K562 (cell line): ENCODE measurements at regions not wholly inside any gene's neighbourhood (a gene's known extent, or its start where the extent isn't known, plus 50 kb on each side); places are given as distances from the start of the nearest gene placed in this dataset.

ENCODE experiments used
- FOXJ2 ChIP-seq: fragments of 200-800 bp; sonication (Bioruptor generic); IDR thresholded peaks from 2 replicates; pipeline ENCODE4 v1.6.1; 2016; ENCODE audit warnings: missing genetic modification characterization, missing compliant biosample characterization
- HDAC2 ChIP-seq: fragments of 450-650 bp; IDR thresholded peaks from 2 replicates; pipeline ENCODE4 v1.6.1; 2016; ENCODE audit warnings: mild to moderate bottlenecking
- RFX5 ChIP-seq: IDR thresholded peaks from 2 replicates; pipeline ENCODE4 v1.6.1; 2011; ENCODE audit warnings: low read depth, mild to moderate bottlenecking, improper control_type of control experiment, low read length
- XRCC4 ChIP-seq: IDR thresholded peaks from one replicate; pipeline ENCODE4 v1.6.1; 2011; ENCODE audit not compliant: insufficient read depth, insufficient read length; ENCODE audit errors: extremely low read depth
- ZNF239 ChIP-seq: fragments of 250-450 bp; sonication (Bioruptor Pico); IDR thresholded peaks from 2 replicates; pipeline ENCODE4 v1.4.0; 2020; ENCODE audit warnings: mild to moderate bottlenecking
- ZNF24 ChIP-seq: fragments of 450-650 bp; IDR thresholded peaks from 2 replicates; pipeline ENCODE4 v1.6.1; 2016
- TF ChIP-seq, protein P1 (sequence below): fragments of 200-800 bp; sonication (Bioruptor generic); IDR thresholded peaks from 2 replicates; pipeline ENCODE4 v1.6.1; 2017; ENCODE audit warnings: missing genetic modification characterization, missing compliant biosample characterization
- TF ChIP-seq, protein P2 (sequence below): fragments of 250-450 bp; sonication (Bioruptor Pico); IDR thresholded peaks from 2 replicates; pipeline ENCODE4 v1.4.0; 2020; ENCODE audit warnings: mild to moderate bottlenecking, moderate library complexity
- TF ChIP-seq, protein P3 (sequence below): sonication (generic); formaldehyde crosslinking; IDR thresholded peaks from 2 replicates; pipeline ENCODE4 v1.8.0; 2023; ENCODE audit warnings: mild to moderate bottlenecking, missing genetic modification reagents
- TF ChIP-seq, protein P4 (sequence below): fragments of 250-450 bp; sonication (Bioruptor Pico); IDR thresholded peaks from 2 replicates; pipeline ENCODE4 v1.4.0; 2020; ENCODE audit warnings: mild to moderate bottlenecking, moderate library complexity, borderline replicate concordance

DNA sequence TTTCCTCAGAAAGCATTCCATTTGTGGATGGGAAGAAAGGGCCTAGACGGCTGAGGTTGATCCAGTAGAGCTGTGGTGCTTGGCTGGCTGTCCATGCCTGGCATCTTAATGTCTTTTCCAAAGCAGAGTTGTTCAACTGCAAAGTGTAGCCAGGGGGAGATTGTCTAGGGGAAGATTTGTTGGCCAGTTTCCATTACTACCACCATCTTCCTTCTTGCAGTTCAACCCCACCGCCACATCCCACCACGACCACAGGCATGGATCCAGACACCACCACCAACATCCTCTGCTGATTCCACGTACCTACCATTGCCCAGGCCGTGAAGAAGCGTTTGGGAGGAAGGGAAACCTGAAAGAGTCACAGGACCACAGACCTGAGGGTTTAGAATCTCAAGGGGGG is 50.7 kb upstream of the HAAO start (continued):
- no peak for TF ChIP-seq RFX5
- no peak for TF ChIP-seq ZNF24
- no peak for TF ChIP-seq HDAC2
- TF ChIP-seq, protein P1, sequence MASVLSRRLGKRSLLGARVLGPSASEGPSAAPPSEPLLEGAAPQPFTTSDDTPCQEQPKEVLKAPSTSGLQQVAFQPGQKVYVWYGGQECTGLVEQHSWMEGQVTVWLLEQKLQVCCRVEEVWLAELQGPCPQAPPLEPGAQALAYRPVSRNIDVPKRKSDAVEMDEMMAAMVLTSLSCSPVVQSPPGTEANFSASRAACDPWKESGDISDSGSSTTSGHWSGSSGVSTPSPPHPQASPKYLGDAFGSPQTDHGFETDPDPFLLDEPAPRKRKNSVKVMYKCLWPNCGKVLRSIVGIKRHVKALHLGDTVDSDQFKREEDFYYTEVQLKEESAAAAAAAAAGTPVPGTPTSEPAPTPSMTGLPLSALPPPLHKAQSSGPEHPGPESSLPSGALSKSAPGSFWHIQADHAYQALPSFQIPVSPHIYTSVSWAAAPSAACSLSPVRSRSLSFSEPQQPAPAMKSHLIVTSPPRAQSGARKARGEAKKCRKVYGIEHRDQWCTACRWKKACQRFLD (CRISPR knock-in tag): no peak
- no peak for TF ChIP-seq ZNF239 (CRISPR knock-in tag)
- TF ChIP-seq, protein P2, sequence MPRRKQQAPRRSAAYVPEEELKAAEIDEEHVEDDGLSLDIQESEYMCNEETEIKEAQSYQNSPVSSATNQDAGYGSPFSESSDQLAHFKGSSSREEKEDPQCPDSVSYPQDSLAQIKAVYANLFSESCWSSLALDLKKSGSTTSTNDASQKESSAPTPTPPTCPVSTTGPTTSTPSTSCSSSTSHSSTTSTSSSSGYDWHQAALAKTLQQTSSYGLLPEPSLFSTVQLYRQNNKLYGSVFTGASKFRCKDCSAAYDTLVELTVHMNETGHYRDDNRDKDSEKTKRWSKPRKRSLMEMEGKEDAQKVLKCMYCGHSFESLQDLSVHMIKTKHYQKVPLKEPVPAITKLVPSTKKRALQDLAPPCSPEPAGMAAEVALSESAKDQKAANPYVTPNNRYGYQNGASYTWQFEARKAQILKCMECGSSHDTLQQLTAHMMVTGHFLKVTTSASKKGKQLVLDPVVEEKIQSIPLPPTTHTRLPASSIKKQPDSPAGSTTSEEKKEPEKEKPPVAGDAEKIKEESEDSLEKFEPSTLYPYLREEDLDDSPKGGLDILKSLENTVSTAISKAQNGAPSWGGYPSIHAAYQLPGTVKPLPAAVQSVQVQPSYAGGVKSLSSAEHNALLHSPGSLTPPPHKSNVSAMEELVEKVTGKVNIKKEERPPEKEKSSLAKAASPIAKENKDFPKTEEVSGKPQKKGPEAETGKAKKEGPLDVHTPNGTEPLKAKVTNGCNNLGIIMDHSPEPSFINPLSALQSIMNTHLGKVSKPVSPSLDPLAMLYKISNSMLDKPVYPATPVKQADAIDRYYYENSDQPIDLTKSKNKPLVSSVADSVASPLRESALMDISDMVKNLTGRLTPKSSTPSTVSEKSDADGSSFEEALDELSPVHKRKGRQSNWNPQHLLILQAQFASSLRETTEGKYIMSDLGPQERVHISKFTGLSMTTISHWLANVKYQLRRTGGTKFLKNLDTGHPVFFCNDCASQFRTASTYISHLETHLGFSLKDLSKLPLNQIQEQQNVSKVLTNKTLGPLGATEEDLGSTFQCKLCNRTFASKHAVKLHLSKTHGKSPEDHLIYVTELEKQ (CRISPR knock-in tag): no peak
- TF ChIP-seq, protein P3, sequence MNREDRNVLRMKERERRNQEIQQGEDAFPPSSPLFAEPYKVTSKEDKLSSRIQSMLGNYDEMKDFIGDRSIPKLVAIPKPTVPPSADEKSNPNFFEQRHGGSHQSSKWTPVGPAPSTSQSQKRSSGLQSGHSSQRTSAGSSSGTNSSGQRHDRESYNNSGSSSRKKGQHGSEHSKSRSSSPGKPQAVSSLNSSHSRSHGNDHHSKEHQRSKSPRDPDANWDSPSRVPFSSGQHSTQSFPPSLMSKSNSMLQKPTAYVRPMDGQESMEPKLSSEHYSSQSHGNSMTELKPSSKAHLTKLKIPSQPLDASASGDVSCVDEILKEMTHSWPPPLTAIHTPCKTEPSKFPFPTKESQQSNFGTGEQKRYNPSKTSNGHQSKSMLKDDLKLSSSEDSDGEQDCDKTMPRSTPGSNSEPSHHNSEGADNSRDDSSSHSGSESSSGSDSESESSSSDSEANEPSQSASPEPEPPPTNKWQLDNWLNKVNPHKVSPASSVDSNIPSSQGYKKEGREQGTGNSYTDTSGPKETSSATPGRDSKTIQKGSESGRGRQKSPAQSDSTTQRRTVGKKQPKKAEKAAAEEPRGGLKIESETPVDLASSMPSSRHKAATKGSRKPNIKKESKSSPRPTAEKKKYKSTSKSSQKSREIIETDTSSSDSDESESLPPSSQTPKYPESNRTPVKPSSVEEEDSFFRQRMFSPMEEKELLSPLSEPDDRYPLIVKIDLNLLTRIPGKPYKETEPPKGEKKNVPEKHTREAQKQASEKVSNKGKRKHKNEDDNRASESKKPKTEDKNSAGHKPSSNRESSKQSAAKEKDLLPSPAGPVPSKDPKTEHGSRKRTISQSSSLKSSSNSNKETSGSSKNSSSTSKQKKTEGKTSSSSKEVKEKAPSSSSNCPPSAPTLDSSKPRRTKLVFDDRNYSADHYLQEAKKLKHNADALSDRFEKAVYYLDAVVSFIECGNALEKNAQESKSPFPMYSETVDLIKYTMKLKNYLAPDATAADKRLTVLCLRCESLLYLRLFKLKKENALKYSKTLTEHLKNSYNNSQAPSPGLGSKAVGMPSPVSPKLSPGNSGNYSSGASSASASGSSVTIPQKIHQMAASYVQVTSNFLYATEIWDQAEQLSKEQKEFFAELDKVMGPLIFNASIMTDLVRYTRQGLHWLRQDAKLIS (CRISPR knock-in tag): no peak
- TF ChIP-seq, protein P4, sequence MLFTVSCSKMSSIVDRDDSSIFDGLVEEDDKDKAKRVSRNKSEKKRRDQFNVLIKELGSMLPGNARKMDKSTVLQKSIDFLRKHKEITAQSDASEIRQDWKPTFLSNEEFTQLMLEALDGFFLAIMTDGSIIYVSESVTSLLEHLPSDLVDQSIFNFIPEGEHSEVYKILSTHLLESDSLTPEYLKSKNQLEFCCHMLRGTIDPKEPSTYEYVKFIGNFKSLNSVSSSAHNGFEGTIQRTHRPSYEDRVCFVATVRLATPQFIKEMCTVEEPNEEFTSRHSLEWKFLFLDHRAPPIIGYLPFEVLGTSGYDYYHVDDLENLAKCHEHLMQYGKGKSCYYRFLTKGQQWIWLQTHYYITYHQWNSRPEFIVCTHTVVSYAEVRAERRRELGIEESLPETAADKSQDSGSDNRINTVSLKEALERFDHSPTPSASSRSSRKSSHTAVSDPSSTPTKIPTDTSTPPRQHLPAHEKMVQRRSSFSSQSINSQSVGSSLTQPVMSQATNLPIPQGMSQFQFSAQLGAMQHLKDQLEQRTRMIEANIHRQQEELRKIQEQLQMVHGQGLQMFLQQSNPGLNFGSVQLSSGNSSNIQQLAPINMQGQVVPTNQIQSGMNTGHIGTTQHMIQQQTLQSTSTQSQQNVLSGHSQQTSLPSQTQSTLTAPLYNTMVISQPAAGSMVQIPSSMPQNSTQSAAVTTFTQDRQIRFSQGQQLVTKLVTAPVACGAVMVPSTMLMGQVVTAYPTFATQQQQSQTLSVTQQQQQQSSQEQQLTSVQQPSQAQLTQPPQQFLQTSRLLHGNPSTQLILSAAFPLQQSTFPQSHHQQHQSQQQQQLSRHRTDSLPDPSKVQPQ: no peak
- no peak for TF ChIP-seq XRCC4
- no peak for TF ChIP-seq FOXJ2 (tag)
